Activated naive CD4-positive, alpha-beta T cell treated with anti-CD3 and anti-CD28 coated beads, Interleukin-2, amount 50 U/mL, for 72 hours (primary cell): ENCODE measurements at regions not wholly inside any gene's neighbourhood (a gene's known extent, or its start where the extent isn't known, plus 50 kb on each side); places are given as distances from the start of the nearest gene placed in this dataset.

Source experiments
- ATAC-seq, 2 donors: fragments of 150-1000 bp; cut with Tn5 transposase; 2 replicates each; pipeline ENCODE4 v1.10.0; 2021; ENCODE audit warnings: mild to moderate bottlenecking in 2 of 2, moderate library complexity in 2 of 2
- DNase-seq, 2 donors: peaks; one replicate each; pipeline ENCODE4 v3.0.0; 2021 to 2022; ENCODE audit warnings: low spot score in 2 of 2
- H3K27ac Mint-ChIP-seq, 2 donors: one replicate each; pipeline ENCODE4 v1.8.0; 2022; ENCODE audit warnings: mild to moderate bottlenecking in 2 of 2, mixed read lengths in 2 of 2
- H3K36me3 Mint-ChIP-seq, 2 donors: one replicate each; pipeline ENCODE4 v1.8.0; 2022; ENCODE audit warnings: mixed read lengths in 2 of 2
- H3K9me3 Mint-ChIP-seq, 2 donors: one replicate each; pipeline ENCODE4 v1.8.0; 2022; ENCODE audit warnings: mixed read lengths in 2 of 2

- DNase-seq (no peak), ATAC-seq (no peak)
- H3K36me3 Mint-ChIP-seq, result no peaks in the 10 kb centered on the region
- peaks cover 10 to 33% of the 10 kb centered on the region in 2 donors for H3K9me3 Mint-ChIP-seq
- no peak overlapping the region for H3K27ac Mint-ChIP-seq
These were observed 1426.6 kb upstream of the PRR20A start for GRCh38 chr13:55714120-55714519.

DNA sequence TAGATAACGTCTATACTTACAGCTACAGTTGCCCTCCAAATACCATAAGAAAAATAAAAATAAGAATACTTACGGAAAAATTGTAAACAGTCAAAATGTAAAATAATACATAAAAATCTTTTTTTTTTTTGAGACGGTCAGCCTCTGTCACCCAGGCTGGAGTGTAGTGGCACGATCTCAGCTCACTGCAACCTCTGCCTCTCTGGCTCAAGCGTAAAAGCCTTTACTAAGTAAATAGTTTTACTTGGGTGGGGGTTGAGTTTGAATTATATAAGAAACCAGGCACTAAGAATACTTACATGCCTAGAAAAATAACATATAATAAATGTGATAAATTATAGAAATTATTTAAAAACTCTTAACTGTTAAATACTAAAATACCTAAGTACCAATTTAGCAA, 1413.0 kb upstream of the PRR20A start:
- DNase-seq (no peak), ATAC-seq (no peak)
- peaks cover 4 to 24% of the 10 kb centered on the region in 2 donors for H3K9me3 Mint-ChIP-seq
- no peak overlapping the region for H3K27ac Mint-ChIP-seq
- H3K36me3 Mint-ChIP-seq, result no peaks in the 10 kb centered on the region

- no peak for ATAC-seq
- peaks cover 0 to 5% of the 10 kb centered on the region in 2 donors for H3K36me3 Mint-ChIP-seq
- H3K9me3 Mint-ChIP-seq, result peaks cover 8 to 29% of the 10 kb centered on the region in 2 donors
- H3K27ac Mint-ChIP-seq, result no peak overlapping the region
- no peak for DNase-seq
These were observed 1412.5 kb upstream of the PRR20A start for GRCh38 chr13:55728247-55728646.

DNA sequence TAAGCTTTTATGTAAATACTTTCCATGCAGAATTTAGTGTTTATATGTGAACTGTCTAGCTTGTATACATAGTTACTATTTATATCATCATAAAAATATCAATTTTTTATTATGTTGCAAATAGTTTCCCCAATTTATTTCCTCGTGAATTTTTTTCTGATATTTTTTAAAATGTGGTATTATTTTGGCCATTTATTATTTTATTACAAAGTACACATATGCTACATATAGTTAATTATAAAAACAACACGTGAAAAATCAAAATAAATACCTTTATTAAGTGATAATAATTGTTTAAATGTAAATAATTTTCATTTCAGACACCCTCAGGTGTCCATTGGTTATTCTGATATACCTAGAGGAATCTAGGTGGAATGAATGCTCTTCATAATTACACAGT, 1394.9 kb upstream of the PRR20A start:
- DNase-seq (no peak), ATAC-seq (no peak)
- Mint-ChIP-seq H3K9me3 (peaks cover 5 to 13% of the 10 kb centered on the region in 2 donors), H3K27ac (no peak overlapping the region), H3K36me3 (no peaks in the 10 kb centered on the region)

DNA sequence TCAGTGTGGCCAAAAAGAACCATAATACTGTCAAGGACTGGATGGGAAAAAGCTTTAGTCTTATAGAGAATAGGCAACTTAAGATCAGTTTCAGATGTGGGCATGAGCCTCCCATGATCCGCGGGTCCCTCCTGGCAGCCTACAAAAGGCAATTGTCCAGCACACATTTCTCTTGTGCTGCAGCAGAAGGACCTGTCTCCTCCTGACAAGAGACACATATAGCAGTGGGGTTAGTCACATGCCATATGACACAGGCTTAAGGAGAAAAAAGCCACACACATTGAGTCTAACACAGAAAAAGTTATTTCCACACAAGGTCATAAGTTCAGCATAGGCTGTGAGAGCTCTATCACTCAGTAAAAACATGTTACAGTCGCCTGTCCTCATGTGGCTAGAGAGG, 1378.7 kb upstream of the PRR20A start:
- peaks cover 9 to 12% of the 10 kb centered on the region in 2 donors for H3K9me3 Mint-ChIP-seq
- DNase-seq (no peak), ATAC-seq (no peak)
- no peak overlapping the region for H3K27ac Mint-ChIP-seq
- no peaks in the 10 kb centered on the region for H3K36me3 Mint-ChIP-seq

DNA sequence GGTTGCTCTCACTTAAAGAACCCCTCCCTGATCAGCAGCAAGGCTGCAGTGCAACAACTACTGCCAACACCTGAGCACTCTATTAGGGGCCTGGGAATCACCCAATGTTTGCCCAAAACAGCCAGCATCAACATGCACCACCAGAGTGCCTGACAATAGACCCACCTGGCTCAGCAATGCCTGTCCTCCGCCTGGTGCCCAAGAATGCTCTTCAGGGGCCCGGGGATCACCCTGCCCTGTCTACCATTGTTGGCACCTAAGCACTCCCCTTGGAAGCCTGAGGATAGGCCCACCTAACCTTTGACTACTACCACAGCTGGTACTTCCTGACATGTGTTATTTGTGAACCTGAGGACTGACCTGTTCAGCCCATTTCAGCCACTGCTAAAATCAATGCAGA, 1363.1 kb upstream of the PRR20A start:
- H3K27ac Mint-ChIP-seq, result no peak overlapping the region
- ATAC-seq (no peak), DNase-seq (no peak)
- peaks cover 24% of the 10 kb centered on the region in 2 donors for H3K9me3 Mint-ChIP-seq
- H3K36me3 Mint-ChIP-seq, result no peaks in the 10 kb centered on the region

- ATAC-seq, result no peak
- DNase-seq, result no peak
- Mint-ChIP-seq H3K9me3 (peaks cover 22 to 23% of the 10 kb centered on the region in 2 donors), H3K27ac (no peak overlapping the region), H3K36me3 (peaks cover 0 to 6% of the 10 kb centered on the region in 2 donors)
These were observed 1356.9 kb upstream of the PRR20A start for GRCh38 chr13:55783841-55784240.

- peaks cover 17 to 23% of the 10 kb centered on the region in 2 donors for H3K9me3 Mint-ChIP-seq
- ATAC-seq, result no peak
- no peak for DNase-seq
- H3K27ac Mint-ChIP-seq, result no peak overlapping the region
- peaks cover 0 to 6% of the 10 kb centered on the region in 2 donors for H3K36me3 Mint-ChIP-seq
These were observed 1352.2 kb upstream of the PRR20A start for GRCh38 chr13:55788548-55788947.

GRCh38 chr13:55792544-55793193, 1348.0 kb upstream of the PRR20A start:
- H3K9me3 Mint-ChIP-seq, result peaks cover 10 to 12% of the 10 kb centered on the region in 2 donors
- peaks cover 0 to 5% of the 10 kb centered on the region in 2 donors for H3K36me3 Mint-ChIP-seq
- no peak overlapping the region for H3K27ac Mint-ChIP-seq
- no peak for ATAC-seq
- no peak for DNase-seq

GRCh38 chr13:55815458-55816033, 1325.2 kb upstream of the PRR20A start:
- ATAC-seq, result no peak
- peaks cover 5 to 14% of the 10 kb centered on the region in 2 donors for H3K9me3 Mint-ChIP-seq
- no peak for DNase-seq
- H3K27ac Mint-ChIP-seq, result no peak overlapping the region
- H3K36me3 Mint-ChIP-seq, result no peaks in the 10 kb centered on the region

- H3K27ac Mint-ChIP-seq, result no peak overlapping the region
- ATAC-seq, result no peak
- no peaks in the 10 kb centered on the region for H3K36me3 Mint-ChIP-seq
- H3K9me3 Mint-ChIP-seq, result peaks cover 5 to 14% of the 10 kb centered on the region in 2 donors
- no peak for DNase-seq
These were observed 1323.6 kb upstream of the PRR20A start for GRCh38 chr13:55816976-55817601.

GRCh38 chr13:55820817-55821216, 1319.9 kb upstream of the PRR20A start:
- ATAC-seq (no peak), DNase-seq (no peak)
- Mint-ChIP-seq H3K9me3 (peaks cover 5 to 9% of the 10 kb centered on the region in 2 donors), H3K36me3 (no peaks in the 10 kb centered on the region), H3K27ac (no peak overlapping the region)

DNA sequence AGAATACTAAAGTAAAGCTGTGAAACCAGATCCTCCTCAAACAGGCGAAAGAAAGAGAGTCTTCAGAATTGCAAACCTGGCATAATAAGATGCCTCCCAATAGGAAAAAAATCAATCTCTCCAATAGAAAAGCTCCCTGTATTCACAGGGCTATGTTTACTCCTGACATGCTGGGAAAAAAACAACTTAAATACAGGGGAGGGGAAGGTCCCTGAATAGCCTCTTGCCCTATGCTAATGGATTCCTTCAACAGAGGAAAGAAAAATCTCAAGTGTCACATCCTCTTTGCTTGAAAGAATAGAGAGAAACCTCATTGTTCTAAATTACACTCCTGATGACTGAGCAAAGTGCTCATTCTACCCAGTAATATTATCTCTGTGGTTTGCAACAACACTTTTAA, 1271.1 kb upstream of the PRR20A start:
- H3K9me3 Mint-ChIP-seq, result peaks cover 10 to 31% of the 10 kb centered on the region in 2 donors
- peaks cover 6 to 18% of the 10 kb centered on the region in 2 donors for H3K36me3 Mint-ChIP-seq
- ATAC-seq (no peak), DNase-seq (no peak)
- H3K27ac Mint-ChIP-seq, result no peak overlapping the region

- DNase-seq (no peak), ATAC-seq (no peak)
- peaks cover 0 to 6% of the 10 kb centered on the region in 2 donors for H3K36me3 Mint-ChIP-seq
- no peak overlapping the region for H3K27ac Mint-ChIP-seq
- peaks cover 11 to 25% of the 10 kb centered on the region in 2 donors for H3K9me3 Mint-ChIP-seq
These were observed 1253.2 kb upstream of the PRR20A start for GRCh38 chr13:55887561-55887960.

- DNase-seq (no peak), ATAC-seq (no peak)
- Mint-ChIP-seq H3K27ac (no peak overlapping the region), H3K9me3 (peaks cover 16 to 19% of the 10 kb centered on the region in 2 donors), H3K36me3 (peaks cover 0 to 6% of the 10 kb centered on the region in 2 donors)
These were observed 1247.2 kb upstream of the PRR20A start for GRCh38 chr13:55893540-55893939.

GRCh38 chr13:55937180-55937579, 1203.5 kb upstream of the PRR20A start:
- no peak for ATAC-seq
- Mint-ChIP-seq H3K9me3 (peaks cover 9 to 19% of the 10 kb centered on the region in 2 donors), H3K36me3 (peaks cover 0 to 6% of the 10 kb centered on the region in 2 donors), H3K27ac (no peak overlapping the region)
- DNase-seq, result no peak

DNA sequence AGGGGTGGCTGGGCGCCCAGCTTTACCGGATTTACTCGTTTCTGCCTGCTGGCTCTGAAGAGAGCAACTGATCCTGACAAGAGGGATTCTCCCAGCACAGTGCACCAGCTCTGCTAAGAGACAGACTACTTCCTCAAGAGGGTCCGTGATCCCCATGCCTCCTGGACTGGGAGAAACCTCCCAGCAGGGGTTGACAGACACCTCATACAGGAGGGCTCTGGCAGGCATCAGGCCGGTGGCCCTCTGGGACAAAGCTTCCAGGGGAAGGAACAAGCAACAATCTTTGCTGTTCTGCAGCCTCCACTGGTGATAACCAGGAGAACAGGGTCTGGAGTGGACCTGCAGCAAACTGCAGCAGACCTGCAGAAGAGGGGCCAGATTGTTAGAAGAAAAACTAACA, 1192.5 kb upstream of the PRR20A start:
- no peak for ATAC-seq
- no peak for DNase-seq
- Mint-ChIP-seq H3K27ac (no peak overlapping the region), H3K9me3 (peaks cover 23 to 24% of the 10 kb centered on the region in 2 donors), H3K36me3 (peaks cover 0 to 13% of the 10 kb centered on the region in 2 donors)

DNA sequence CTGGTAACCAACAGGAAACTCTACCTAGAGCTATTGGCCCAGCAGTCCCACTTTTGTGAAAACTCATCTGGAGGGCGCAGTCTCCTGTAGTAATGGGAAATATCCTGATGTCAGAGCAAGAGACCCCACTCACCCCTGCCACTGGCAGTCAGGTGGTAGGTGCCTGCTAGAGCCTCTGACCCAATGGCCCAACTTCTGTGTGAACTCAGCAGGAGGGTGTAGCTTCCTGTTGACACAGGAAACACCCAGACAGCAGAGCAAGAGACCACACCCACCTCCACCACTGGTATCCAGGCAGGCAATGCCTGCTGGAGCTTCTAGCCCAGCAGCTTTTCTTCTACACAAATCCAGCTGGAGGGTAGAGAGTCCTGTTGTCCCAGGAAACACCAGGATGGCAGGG, 1176.8 kb upstream of the PRR20A start:
- no peak overlapping the region for H3K27ac Mint-ChIP-seq
- ATAC-seq (no peak), DNase-seq (no peak)
- H3K36me3 Mint-ChIP-seq, result peaks cover 0 to 6% of the 10 kb centered on the region in 2 donors
- H3K9me3 Mint-ChIP-seq, result peaks cover 24 to 29% of the 10 kb centered on the region in 2 donors
